ENCODE measurements at regions not wholly inside any gene's neighbourhood (a gene's known extent, or its start where the extent isn't known, plus 50 kb on each side); places are given as distances from the start of the nearest gene placed in this dataset.

- no peak for DNase-seq
These were observed 369.8 kb upstream of the FAT3 start for GRCh38 chr11:91854780-91855179.

DNA sequence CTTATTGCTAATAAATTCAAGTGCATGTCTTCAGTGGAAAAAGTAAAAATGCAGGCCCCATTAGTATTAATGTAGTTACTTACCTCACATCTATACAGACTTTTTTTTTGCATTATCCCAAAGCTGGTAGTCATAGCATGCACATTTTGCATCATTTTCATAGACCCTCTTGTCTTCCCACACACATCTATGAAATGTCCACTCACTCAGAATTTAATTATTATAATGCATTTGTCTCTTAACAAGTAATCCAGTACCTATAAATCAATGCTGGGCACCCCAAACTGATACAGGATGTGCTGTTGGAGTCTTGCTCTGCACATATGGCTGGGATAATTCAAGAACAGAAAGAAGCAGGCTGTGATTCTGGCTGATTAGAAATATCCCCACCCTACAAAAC lies 370.4 kb upstream of the FAT3 start:
- no peak for DNase-seq

DNA sequence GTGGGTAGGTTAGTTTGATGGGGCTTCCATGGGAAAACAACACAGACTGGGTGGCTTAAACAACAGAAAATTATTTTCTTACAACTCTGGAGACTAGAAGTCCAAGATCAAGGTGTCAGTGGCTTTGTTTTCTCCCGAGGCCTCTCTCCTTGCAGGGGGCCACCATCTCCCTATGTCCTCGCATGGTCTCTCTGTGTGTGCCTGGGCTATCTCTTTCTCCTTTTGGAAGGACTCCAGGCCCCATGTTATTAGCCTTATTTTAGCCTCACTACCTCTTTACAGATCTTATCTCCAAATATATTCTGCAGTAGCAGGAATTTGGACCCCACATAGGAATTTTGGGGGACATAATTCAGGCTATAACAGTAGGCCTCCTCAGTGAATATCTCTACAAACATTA lies 372.7 kb upstream of the FAT3 start:
- DNase-seq: no peak

- DNase-seq: no peak
These were observed 373.9 kb upstream of the FAT3 start for GRCh38 chr11:91850533-91851275.

GRCh38 chr11:91850021-91850420 lies 374.6 kb upstream of the FAT3 start:
- no peak for DNase-seq

DNA sequence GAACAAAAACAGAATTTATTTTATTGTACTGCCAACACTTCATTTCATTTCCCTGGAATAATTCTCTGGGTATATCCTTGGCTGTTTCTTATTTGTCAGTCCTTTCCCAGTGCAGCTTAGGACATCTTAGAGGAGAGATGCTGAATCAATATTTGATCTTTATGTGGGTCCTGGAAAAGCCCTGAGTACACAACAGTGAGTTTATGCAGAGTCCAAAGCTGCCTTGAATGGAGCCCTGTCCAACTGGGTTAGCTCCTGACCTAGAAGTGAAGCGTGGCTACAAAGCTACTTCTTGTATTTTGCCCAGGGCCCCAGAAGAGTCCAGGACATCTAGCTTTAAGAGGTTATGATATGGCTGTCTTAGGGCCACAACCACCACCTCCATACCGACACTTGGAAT lies 378.0 kb upstream of the FAT3 start:
- DNase-seq: no peak

GRCh38 chr11:91846002-91846401 lies 378.6 kb upstream of the FAT3 start:
- no peak for DNase-seq

DNA sequence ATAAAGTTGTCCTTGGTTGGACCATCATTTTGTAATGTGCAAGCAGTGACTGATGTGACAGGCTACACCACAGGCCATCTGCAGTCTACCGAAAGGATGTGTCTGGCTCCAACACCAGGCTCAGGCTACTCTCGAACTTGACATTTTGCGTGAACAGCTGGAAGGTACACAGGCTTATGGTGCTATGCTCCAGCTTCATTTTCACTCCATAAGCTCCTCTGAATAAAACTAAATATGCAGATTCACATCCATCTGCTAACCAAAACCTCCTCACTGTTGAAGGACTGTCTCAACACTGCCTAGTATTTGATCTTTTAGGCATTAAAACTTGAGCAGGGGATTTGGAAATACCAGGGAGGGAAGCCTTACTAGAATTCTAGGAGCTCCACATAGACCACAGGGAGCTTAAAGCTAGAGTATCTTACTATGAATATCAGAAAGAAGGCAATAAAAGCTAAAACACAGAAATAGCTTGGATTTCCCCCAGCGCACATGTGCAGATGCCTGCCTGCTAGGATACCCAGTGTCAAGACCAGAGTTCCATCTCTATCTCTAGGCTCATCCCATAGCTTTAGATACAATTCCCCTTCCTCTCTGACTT lies 383.9 kb upstream of the FAT3 start:
- no peak for DNase-seq

- no peak for DNase-seq
These were observed 386.9 kb upstream of the FAT3 start for GRCh38 chr11:91837411-91838330.

DNA sequence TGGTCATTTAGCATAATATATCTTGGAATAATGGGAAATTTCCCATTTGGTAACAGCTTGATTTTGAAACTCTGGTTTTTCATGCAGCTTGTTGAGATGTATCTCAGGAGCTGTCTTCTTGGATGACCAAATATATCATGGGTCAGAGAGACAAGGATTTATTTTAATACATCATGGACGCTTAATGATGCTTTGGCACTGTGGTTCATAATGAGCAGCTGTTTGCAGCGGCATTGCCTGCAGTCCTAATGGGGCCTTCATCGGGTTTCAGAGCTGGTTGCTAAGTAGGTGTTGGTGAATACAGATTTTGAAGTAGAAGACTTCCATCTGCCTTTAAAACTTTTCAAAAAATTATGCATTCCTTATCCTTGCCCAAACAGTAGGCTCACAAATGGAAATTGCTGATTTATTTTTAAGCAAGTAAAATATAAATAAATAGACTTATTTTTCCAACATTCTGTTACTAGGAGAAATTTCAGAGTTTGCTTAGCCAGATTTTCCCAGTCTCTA lies 389.5 kb upstream of the FAT3 start:
- DNase-seq: no peak

DNA sequence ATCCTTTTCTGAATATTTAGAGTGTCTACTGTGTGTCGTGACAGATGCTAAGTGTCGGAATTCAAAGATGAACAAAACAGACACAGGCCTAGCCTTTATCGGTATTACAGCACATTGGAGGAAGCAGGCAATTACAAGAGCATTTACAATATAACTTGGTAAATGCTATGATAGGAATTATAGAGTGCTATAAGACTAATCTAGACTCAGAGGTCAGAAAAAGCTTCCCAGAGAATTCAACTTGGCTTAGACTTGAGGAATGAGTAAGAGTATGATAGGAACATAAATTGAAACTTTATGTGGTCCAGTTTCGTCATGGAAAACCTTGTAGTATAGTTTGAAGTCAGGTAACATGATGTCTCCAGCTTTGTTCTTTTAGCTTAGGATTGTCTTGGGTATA lies 395.7 kb upstream of the FAT3 start:
- DNase-seq: no peak

GRCh38 chr11:91825777-91826176 lies 398.8 kb upstream of the FAT3 start:
- DNase-seq: no peak

DNA sequence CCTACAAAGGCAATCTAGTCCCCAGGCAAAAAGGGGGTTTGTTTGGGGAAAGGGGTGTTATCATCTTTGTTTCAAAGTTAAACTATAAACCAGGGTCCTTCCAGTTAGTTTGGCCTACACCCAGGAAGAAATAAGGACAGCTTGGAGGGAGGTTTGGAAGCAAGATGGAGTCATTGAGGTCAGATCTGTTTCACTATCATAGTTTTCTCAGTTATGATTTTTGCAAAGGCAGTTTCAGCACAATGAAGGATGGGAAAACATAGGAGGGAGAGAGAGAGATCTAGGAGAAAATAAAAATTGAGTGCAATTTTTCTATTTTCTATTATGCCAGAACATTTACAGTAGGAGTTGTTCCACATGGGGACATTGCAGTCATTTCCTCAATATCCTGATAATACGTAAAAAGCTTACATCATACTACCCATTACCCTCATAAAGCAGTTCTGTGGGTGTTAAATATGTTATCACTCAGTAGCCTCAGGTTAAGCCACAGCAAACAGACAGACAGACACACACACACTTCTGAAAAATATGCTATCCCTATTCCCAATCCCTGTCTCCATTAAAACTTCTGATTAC lies 401.3 kb upstream of the FAT3 start:
- no peak for DNase-seq

- DNase-seq: no peak
These were observed 401.8 kb upstream of the FAT3 start for GRCh38 chr11:91822805-91823204.

DNA sequence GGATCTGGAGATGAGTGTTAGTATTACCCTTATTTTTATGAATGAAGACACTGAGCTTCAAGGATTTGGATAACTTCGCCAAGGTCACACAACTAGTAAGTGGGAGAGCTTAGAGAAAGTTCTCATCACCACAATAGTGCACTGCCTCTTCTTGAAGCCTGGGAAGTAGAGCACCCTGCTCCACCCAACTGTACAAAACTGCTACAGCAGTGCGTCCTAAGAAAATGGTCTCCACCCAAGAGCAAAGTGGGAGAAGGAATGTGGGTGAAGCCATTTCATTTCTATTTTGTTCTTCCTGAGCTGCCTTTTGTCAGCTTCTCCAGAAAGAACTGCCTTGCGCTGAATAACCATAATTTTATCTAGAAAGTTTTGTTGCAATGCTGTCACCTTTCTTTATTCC lies 403.9 kb upstream of the FAT3 start:
- DNase-seq: no peak

GRCh38 chr11:91819777-91820176 lies 404.8 kb upstream of the FAT3 start:
- no peak for DNase-seq

- no peak for DNase-seq
These were observed 405.4 kb upstream of the FAT3 start for GRCh38 chr11:91819195-91819594.

DNA sequence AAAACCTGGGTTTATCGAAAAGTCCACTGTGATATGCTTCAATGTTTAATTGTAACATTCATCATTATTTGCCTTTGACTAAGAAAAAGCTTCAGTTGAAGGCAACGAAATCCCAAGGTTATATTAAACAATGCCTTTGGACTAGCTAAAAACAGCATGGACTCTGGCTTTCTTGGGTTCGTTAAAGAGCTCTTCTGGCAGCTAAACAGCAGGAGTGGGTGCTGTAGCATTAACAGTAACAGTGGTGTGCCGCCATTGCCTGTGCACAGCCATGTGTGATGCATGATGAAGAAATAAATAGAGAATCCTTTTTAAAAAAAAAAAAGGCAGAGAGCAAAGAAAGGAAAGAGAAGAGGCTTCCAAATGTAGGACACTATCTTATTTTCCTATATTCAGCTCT lies 406.6 kb upstream of the FAT3 start:
- DNase-seq: no peak

DNA sequence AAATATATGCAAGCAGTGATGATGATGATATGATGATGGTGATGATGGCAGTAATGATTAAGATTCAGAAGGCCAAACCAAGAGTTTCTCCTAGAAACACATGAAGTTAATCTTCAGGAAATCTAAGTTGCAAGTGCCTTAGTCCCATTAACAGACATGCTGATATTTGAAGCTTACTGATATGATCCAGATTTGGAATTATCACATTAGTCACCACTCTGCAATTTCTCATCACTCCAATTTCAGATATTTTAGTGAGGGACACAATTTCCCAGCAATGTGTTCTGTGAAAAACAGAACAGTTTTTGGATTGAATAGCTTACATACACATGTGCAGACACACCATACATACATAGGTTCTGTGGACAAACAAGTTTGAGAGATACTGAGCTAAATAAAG lies 411.4 kb upstream of the FAT3 start:
- DNase-seq: no peak

DNA sequence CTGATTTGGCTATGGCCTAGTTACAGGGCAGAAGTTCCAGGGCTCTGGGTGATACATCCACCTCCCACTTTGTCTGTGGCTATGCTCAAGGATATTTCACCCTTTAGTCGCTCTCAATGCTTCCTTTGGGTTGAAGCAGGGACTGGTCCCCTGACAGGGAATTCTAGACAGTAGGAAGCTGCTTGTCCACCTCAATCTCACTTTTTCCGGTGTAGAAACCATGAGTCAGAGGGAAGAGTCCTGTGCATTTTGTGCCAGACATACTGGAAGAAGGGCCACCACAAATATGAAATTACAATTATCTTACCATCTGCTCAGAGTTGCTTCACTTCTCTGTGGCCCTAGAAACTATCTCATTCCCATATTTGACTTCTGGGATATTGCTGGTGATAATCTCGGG lies 413.7 kb upstream of the FAT3 start:
- DNase-seq: no peak

DNA sequence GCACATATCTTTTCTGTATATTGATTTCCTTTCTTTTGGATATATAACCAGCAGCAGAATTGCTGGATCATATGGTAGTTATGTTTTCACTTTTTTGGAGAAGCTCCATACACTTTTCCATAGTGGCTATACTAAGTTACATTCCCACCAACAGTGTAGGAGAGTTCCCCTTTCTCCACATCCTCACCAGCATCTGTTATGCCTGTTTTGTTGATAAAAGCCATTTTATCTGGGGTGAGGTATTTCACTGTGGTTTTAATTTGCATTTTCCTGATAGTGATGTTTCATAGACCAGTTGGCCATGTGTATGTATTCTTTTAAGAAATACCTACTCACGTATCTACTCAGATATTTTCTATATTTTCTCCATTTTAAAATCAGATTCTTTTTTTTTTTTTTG lies 419.3 kb upstream of the FAT3 start:
- DNase-seq: no peak

DNA sequence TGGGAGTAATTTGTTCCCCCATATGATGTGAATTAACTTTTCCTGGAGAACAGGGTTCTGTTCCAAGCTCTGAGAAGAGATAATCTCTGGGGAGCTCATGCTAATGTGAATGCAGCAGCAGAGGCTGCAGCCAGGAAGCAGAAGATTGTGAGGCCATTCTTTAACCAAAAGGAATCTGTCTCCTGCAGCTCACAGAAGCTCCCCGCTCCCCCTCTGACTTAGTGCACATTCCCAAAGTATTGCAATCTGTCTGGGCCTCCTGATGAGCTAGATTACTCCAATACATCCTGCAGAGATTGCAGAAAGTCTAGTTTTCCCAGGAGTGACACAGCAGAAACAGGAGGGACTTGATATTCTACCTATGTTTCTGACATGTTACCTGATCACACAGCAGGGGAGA lies 420.6 kb upstream of the FAT3 start:
- DNase-seq: no peak

GRCh38 chr11:91802475-91802874 lies 422.1 kb upstream of the FAT3 start:
- no peak for DNase-seq

Data from NCI-H1092 treated with DMSO at 0.1 percent for 48 hours (cell line).